GM18858 (cell line): ENCODE measurements at regions not wholly inside any gene's neighbourhood (a gene's known extent, or its start where the extent isn't known, plus 50 kb on each side); places are given as distances from the start of the nearest gene placed in this dataset.
"Not testable (repeated sequence)": the region's sequence is repeated elsewhere in the genome, so short reads cannot be mapped to it uniquely, and the experiment has no call there.

Experiments
- ATAC-seq: cut with Tn5 transposase; IDR thresholded peaks from one replicate; pipeline ENCODE4 v1.9.1; 2021; ENCODE audit not compliant: unreplicated experiment

DNA sequence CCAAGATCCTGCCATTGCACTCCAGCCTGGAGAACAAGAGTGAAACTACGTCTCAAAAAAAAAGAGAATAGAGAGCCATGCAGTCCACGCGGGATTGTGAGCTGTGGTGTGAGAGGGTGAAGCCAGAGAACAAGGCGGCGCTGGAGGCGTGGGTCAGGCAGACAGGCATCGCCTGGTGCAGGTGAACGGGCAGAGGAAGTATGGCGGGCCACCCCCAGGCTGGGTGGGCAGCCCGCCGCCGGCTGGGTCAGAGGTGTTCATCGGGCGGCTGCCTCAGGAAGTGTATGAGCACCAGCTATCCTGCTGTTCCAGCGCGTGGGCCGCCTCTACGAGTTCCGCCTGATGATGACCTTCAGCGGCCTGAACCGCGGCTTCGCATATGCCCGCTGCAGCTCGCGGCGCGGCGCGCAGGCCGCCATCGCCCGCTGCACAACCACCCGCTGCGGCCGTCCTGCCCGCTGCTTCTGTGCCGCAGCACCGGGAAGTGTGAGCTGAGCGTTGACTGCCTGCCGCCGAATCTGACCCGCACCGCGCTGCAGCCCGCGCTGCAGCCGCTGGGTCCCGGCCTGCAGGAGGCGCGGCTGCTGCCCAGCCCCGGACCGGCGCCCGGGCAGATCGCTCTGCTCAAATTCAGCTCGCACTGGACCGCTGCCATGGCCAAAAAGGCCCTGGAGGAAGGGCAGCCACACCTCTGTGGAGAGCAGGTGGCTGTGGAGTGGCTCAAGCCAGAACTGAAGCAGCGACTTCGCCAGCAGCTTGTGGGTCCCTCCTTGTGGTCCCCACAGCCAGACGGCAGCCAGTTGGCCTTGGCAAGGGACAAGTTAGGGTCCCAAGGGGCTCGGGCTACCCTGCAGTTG is 95.5 kb upstream of the PLEKHM1 start:
- ATAC-seq, result not testable (repeated sequence)

DNA sequence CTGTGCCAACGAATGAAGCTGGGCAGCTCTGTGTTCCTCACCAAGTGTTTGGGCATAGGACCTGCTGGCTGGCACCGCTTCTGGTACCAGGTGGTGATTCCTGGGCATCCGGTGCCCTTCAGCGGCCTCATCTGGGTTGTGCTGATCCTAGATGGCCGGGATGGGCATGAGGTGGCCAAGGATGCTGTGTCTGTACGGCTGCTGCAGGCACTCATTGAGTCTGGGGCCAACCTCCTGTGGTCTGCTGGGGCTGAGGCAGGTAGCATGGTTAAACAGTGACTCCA is 96.1 kb upstream of the PLEKHM1 start:
- not testable (repeated sequence) for ATAC-seq

DNA sequence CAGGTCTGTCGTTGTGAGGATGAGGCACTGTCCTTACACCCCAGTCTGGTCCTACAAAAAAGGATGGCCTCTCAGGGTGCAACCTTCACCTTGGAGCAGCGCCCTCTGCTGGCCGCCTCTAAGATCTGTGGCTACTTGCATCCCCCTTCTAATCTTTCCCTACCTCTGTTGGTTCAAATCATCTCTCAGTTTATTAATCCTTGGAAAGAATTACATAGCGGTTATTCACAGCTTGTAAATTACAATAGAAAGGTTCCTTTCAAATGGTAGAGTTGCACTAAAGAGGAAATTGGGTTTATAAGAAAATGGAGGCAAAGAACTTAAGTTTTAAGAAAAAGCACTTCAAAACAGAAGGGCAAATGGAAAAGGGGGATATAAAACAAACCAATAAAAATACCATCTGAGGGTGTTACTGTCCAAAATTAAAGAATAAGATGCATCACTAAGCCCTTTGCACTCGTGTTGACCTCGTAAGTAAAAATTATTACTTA is 102.0 kb upstream of the PLEKHM1 start:
- ATAC-seq, result not testable (repeated sequence)

GRCh38 chr17:45596347-45596746 is 105.8 kb upstream of the PLEKHM1 start:
- not testable (repeated sequence) for ATAC-seq

DNA sequence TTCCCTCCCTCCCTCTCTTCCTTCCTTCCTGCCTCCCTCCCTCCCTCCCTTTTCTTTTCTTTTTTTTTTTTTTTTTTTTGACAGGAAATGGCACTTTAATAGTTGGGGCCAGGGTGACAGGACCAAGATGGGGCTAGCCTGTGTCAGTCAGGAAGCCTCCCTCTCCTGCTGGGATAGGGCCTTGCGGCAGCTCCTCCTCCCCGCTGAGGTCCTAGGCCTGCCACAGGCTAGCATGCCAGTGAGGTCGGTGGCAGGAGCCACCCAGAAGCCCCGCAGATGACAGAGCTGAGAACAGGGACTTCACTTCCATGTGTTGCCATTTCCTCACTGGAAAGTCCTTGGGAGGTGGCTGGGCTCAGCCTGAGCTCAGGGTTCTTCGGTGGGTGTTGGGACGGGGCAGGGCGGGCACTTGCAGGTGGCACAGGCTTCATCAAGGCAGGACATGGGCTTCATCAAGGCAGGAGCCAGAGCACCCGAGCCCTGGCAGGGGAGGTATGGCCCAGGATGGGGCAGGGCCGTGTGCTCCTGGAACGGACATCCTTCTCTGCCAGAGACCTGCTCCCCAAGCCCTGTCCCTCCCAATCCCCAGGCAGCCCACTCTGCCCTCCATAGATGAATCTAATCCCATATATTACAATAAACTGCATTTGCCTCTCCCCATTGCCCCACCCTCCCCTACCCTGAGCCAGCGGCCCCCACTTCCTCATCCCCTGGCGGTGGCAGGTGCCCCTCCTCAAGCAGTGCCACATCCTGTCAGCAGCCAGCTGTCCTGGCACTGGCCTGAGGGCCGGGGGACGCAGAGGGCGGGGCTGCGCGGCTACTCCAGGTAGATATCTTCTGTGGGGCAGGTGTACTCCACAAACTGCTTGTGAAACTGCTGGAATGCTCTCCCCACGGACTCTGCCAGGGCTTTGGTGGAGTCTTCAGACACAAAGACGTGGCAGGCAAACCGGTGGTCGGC is 109.8 kb upstream of the PLEKHM1 start:
- ATAC-seq, result not testable (repeated sequence)

GRCh38 chr17:45601013-45601412 is 110.5 kb upstream of the PLEKHM1 start:
- not testable (repeated sequence) for ATAC-seq

DNA sequence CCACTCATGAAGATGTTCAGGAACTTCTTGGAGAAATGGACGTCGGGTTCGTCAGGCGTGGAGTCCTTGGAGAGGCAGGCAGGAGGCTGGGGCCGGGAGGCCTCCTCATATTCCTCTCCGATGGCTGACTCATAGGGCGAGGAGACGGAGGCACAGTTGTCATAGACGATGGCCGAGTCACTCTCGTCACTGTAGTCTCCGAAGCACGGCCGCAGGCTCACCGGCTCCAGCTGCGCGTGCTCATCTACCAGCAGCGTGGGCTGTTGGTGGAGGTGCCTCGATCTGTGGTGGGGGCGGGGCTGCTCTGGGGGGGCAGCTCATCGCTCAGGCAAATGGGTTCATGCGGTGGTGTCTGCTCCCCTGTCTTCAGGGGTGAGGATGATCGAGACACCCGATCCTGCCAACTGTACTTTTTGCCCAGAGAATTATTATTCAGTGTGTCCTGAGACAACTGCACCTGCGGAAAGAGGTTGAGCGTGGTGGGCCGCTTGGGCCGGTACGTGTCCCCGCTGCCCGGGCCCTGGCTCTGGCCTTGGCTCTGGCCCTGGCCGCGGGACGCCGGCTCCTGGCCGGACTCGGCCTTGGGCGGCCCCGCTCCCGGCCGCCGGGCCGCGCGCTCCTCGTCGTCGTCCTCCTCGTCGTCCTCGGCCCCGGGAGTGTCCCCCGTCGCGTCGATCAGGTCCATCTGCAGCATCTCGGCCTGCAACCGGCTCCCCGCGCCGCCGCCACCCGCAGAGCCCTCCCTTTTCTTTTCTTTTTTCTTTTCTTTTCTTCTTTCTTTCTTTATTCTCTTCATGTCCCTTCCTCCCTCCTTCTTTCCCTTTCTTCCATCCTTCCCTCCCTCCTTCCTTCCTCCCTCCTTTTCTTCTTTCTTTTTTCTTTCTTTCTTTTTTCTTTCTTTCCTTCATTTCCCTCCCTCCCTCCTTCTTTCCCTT is 111.4 kb upstream of the PLEKHM1 start:
- ATAC-seq, result not testable (repeated sequence)

DNA sequence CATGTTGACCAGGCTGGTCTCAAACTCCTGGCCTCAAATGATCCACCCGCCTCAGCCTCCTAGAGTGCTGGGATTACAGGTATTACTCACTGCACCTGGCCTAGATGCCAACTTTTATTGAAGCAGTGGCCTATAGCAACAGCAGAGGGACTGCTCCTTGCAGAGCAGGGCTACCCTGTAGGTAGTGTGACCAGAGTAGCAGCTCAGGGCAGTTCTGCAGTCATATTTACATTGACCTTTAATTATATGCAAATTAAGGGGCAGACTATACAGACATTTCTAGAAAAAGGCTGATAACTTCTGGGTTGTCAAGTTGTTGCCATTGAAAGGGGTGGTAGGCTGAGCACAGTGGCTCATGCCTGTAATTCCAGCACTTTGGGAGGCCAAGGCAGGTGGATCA is 115.2 kb upstream of the PLEKHM1 start:
- not testable (repeated sequence) for ATAC-seq

DNA sequence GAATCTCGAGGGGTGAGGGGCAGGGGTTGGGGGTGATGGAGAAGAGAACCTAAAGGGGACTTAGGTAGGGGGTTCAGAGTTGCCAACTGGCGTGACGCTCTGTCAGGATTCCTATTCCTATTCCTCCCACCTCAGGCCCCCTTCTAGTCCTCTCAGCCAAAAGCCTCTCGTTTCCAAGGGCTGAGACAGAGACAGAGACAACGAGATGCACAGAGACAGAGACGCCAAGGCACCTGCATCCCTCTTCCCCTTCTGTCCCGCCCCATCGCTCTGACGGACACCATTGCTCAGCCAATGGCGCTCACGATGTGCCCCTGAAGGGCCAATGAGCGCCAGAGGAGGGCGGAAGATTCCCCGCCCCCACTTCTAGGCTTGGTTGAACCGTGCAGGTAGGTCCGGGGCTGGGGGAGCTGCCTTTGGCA is 129.5 kb upstream of the PLEKHM1 start:
- ATAC-seq, result peak; percentile 90

GRCh38 chr17:45620468-45620867 is 129.9 kb upstream of the PLEKHM1 start:
- peak; percentile 21 for ATAC-seq

DNA sequence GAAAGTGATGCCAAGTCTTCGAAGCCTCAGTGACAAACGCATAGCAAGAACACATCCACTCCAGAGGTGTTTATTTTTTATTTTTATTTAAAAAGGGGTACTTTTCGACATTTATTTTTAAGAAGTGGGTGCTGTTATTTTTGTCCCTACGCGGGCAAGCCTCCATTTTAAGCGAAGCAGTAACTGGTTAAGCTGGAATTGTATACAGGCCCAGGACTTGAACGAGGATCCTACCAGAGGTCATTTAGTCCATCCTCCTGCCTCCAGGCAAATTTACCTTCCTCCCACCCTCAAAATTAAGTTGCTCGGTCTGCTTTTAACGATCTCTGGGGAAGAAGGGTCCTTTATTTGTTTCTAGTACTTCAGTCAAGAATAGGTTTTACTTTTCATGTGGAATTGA is 130.6 kb upstream of the PLEKHM1 start:
- not testable (repeated sequence) for ATAC-seq

- not testable (repeated sequence) for ATAC-seq
Measured at GRCh38 chr17:45622295-45622694, 131.8 kb upstream of the PLEKHM1 start.

DNA sequence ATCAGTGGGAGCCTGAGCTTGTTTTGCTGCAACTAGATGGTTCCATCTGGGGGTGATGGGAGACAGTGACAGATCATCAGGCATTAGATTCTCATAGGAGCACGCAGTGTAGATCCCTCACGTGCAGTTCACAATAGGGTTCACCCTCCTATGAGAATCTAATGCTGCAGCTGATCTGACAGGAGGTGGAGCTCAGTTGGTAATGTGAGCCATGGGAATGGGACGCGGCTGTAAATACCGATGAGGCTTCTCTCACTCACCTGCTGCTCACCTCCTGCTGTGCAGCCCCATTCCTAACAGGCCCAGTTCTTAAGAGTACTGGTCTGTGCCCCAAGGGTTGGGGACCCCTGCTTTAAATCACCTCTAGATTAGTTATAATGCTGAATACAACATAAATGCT is 137.5 kb upstream of the PLEKHM1 start:
- ATAC-seq, result no peak

GRCh38 chr17:45631941-45632340 is 141.4 kb upstream of the PLEKHM1 start:
- no peak for ATAC-seq

GRCh38 chr17:45639297-45639849 is 144.7 kb upstream of the CRHR1 start:
- no peak for ATAC-seq

GRCh38 chr17:45640141-45640850 is 143.8 kb upstream of the CRHR1 start:
- no peak for ATAC-seq

GRCh38 chr17:45641541-45641940 is 142.6 kb upstream of the CRHR1 start:
- ATAC-seq, result no peak

- no peak for ATAC-seq
Measured at GRCh38 chr17:45643591-45643990, 140.5 kb upstream of the CRHR1 start.

DNA sequence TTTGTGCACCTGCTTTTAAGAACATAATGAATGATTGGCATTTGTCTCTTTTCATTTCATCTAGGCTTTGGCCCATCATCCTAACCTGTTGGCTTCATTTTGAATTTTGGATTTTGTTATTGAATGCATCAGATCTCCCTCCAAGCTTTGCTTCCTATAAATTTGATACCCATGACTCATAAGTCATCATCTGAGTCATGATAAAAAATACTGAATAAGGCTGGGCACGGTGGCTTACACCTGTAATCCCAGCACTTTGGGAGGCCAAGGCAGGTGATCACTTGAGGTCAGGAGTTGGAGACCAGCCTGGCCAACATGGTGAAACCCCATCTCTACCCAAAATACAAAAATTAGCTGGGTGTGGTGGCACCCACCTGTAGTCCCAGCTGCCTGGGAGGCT is 139.5 kb upstream of the CRHR1 start:
- not testable (repeated sequence) for ATAC-seq

GRCh38 chr17:45645330-45645729 is 138.8 kb upstream of the CRHR1 start:
- no peak for ATAC-seq
